ENCODE measurements at regions not wholly inside any gene's neighbourhood (a gene's known extent, or its start where the extent isn't known, plus 50 kb on each side); places are given as distances from the start of the nearest gene placed in this dataset.

DNA sequence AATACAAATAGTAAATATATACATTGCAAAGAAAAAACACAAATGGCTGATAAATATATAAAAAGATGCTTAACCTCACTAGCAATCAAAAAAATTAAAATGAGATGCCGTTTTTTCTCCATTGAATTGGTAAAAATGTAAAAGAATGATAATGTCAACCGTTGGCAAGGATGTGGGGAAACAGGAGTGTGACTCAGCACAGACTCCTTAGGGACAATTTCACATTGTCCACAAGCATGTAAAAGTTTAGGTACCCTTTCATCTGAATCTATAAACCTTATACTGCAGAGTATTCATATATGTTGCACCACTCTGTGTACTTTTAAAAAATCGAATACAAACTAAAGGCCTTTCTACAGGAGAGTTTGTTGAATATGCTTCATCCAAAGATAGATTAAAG is 143.1 kb upstream of the RREB1 start:
- no peak overlapping the region for H3K4me3 ChIP-seq (ENCODE audit: low read length)
- no peaks in the 10 kb centered on the region for H3K9me3 ChIP-seq (ENCODE audit: low read length)
- CTCF ChIA-PET = no interaction called here
- peaks cover 0 to 2% (median 0%) of the 10 kb centered on the region in 5 donors for H3K9me3 Mint-ChIP-seq
- H3K27ac Mint-ChIP-seq = no peak overlapping the region
- H3K4me1 Mint-ChIP-seq = no peaks in the 10 kb centered on the region
- H3K27me3 ChIP-seq (ENCODE audit: insufficient read depth, low read length, poor library complexity, severe bottlenecking) = no peaks in the 10 kb centered on the region
- H3K36me3 Mint-ChIP-seq = peaks cover 0 to 4% (median 0%) of the 10 kb centered on the region in 3 donors
- H3K4me3 Mint-ChIP-seq = no peak overlapping the region
- DNase-seq = no peak
- H3K4me1 ChIP-seq (ENCODE audit: insufficient read depth, low read length) = no peaks in the 10 kb centered on the region
- H3K27me3 Mint-ChIP-seq = peaks cover 0 to 16% of the 10 kb centered on the region in 2 donors
- POLR2A ChIA-PET = no interaction called here
- H3K36me3 ChIP-seq (ENCODE audit: insufficient read depth, low read length) = no peaks in the 10 kb centered on the region
- H3K27ac ChIP-seq (ENCODE audit: low read depth, low read length) = no peak overlapping the region

DNA sequence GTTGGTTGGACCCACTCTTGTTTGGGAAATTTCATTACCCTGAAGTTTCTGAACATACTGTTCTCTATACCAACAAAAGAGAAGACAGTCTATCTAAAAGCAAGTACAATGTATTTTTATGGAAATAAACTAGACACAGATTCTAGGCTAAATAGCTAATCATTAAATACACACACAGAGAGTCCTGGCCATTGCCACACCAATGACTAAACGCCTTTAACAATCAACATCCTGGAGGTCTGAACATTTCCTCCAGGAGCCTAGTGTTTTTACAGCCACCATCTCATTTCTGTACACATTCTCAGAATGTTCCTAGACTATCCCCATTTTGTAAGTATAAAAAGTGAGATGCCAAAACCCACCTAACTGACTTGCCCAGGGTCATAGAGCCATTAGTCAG is 141.6 kb upstream of the RREB1 start:
- Mint-ChIP-seq H3K27ac (no peak overlapping the region), H3K36me3 (peaks cover 0 to 4% (median 0%) of the 10 kb centered on the region in 3 donors)
- H3K4me3 ChIP-seq (ENCODE audit: low read length) = no peak overlapping the region

DNA sequence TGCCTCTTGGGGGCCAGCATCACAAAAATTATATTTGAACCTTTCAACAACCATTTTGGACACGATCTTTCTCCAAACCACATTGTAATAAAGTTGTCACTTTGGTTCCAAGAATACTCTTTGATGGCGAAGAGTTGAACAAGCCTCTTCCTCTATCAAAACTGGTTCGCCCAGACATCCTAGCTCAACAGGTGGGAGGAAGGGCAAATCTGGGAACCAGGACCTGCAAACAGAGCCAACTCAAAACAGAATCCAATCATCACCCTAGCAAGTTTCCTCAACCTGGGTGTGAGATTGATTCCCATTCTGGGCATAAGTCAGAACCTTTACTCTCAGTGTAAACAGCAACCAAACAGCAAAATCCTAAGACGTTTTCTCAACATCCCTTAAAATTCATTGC is 141.2 kb upstream of the RREB1 start:
- Histone ChIP-seq H3K4me3 (ENCODE audit: low read length) (no peak overlapping the region), H3K4me1 (ENCODE audit: insufficient read depth, low read length) (no peaks in the 10 kb centered on the region), H3K27me3 (ENCODE audit: insufficient read depth, low read length, poor library complexity, severe bottlenecking) (no peaks in the 10 kb centered on the region), H3K27ac (ENCODE audit: low read depth, low read length) (no peak overlapping the region), H3K36me3 (ENCODE audit: insufficient read depth, low read length) (no peaks in the 10 kb centered on the region), H3K9me3 (ENCODE audit: low read length) (no peaks in the 10 kb centered on the region)
- H3K27me3 Mint-ChIP-seq = peaks cover 0 to 16% of the 10 kb centered on the region in 2 donors
- no peak overlapping the region for H3K27ac Mint-ChIP-seq
- no peaks in the 10 kb centered on the region for H3K9me3 Mint-ChIP-seq
- H3K36me3 Mint-ChIP-seq = peaks cover 0 to 4% (median 0%) of the 10 kb centered on the region in 3 donors
- H3K4me3 Mint-ChIP-seq = no peak overlapping the region
- no peak for DNase-seq
- H3K4me1 Mint-ChIP-seq = no peaks in the 10 kb centered on the region
- POLR2A ChIA-PET = no interaction called here
- CTCF ChIA-PET = no interaction called here

More for the DNA sequence above, 141.6 kb upstream of the RREB1 start:
- Histone ChIP-seq H3K9me3 (ENCODE audit: low read length) (no peaks in the 10 kb centered on the region), H3K4me1 (ENCODE audit: insufficient read depth, low read length) (no peaks in the 10 kb centered on the region), H3K27ac (ENCODE audit: low read depth, low read length) (no peak overlapping the region), H3K27me3 (ENCODE audit: insufficient read depth, low read length, poor library complexity, severe bottlenecking) (no peaks in the 10 kb centered on the region), H3K36me3 (ENCODE audit: insufficient read depth, low read length) (no peaks in the 10 kb centered on the region)
- no peak for DNase-seq
- ChIA-PET CTCF (no interaction called here), POLR2A (no interaction called here)
- no peaks in the 10 kb centered on the region for H3K9me3 Mint-ChIP-seq
- no peak overlapping the region for H3K4me3 Mint-ChIP-seq
- H3K4me1 Mint-ChIP-seq = no peaks in the 10 kb centered on the region
- H3K27me3 Mint-ChIP-seq = peaks cover 0 to 16% of the 10 kb centered on the region in 2 donors

DNA sequence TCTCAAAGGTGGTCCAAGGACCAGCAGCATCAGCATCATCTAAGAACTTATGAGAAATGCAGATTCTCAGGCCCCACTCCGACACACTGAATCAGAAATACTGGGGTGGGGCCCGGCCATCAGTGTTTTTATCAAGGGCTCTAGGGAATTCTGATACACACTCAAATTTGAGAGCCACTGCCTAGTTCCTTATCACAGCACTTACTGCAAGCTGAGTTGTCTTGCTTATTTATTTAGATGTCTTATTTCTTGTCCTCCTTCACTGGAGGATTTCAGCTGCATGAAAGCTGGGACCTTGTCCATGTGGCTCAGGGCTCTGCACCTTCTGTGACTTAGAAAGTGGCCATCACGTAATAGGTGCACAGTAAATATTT is 139.4 kb upstream of the RREB1 start:
- DNase-seq = no peak
- H3K36me3 ChIP-seq (ENCODE audit: insufficient read depth, low read length) = no peaks in the 10 kb centered on the region
- H3K27me3 ChIP-seq (ENCODE audit: insufficient read depth, low read length, poor library complexity, severe bottlenecking) = no peaks in the 10 kb centered on the region
- peaks cover 0 to 8% of the 10 kb centered on the region in 2 donors for H3K27me3 Mint-ChIP-seq
- H3K4me1 Mint-ChIP-seq = no peaks in the 10 kb centered on the region
- H3K4me1 ChIP-seq (ENCODE audit: insufficient read depth, low read length) = no peaks in the 10 kb centered on the region
- H3K9me3 Mint-ChIP-seq = no peaks in the 10 kb centered on the region
- no peak overlapping the region for H3K4me3 ChIP-seq (ENCODE audit: low read length)
- peaks cover 0 to 4% (median 0%) of the 10 kb centered on the region in 3 donors for H3K36me3 Mint-ChIP-seq
- H3K27ac ChIP-seq (ENCODE audit: low read depth, low read length) = peak overlapping the region; percentile 58
- H3K4me3 Mint-ChIP-seq = no peak overlapping the region
- POLR2A ChIA-PET = no interaction called here
- no peaks in the 10 kb centered on the region for H3K9me3 ChIP-seq (ENCODE audit: low read length)
- H3K27ac Mint-ChIP-seq = no peak overlapping the region
- CTCF ChIA-PET = interaction anchor here (0.6 kb wide), 1 partner anchor 235 kb away, joined by 3 read pairs; no protein-coding TSS in a partner anchor

DNA sequence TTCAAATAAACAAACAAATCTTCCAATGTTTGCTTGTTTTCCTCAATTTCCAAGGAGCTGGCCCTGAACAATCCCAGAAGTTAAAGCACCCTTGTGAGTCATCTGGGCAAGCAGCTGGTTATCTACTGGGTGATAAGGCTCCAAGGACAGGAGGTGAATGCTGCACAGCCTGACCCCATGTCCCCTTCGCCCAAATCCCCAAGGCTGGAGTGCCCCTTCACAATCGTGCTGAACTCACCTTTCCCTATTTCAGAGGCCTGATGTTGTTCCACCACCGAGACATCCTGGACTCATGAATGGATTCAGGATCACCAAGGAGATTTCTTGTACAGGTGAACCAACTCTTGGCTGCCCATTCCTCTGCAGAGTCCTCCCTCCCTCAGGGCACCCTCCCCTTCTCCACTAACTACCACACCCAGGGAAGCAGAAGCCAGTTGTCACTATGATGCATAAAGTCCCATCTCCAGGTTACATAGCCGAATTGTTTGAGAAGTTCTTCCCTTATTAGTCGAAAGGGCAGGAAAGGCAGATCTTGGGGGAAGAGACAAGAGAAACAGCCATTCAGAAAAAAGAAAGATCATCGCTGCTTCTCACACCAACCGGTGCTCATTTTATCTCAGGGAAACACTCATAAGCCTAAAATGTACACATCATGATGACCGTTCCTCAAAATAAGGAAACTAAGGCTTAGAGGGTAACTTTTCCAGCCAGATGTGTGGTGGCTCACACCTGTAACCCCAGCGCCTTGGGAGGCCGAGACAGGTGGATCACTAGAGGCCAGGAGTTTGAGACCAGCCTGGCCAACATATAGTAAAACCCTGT is 138.8 kb upstream of the RREB1 start:
- no peaks in the 10 kb centered on the region for H3K36me3 ChIP-seq (ENCODE audit: insufficient read depth, low read length)
- Mint-ChIP-seq H3K4me3 (no peak overlapping the region), H3K4me1 (no peaks in the 10 kb centered on the region), H3K27ac (no peak overlapping the region), H3K9me3 (no peaks in the 10 kb centered on the region), H3K27me3 (peaks cover 0 to 8% of the 10 kb centered on the region in 2 donors), H3K36me3 (peaks cover 0 to 4% (median 0%) of the 10 kb centered on the region in 3 donors)
- H3K27me3 ChIP-seq (ENCODE audit: insufficient read depth, low read length, poor library complexity, severe bottlenecking) = no peaks in the 10 kb centered on the region
- H3K4me1 ChIP-seq (ENCODE audit: insufficient read depth, low read length) = no peaks in the 10 kb centered on the region
- no peak for DNase-seq
- ChIA-PET CTCF (interaction anchor here (0.6 kb wide), 1 partner anchor 234 kb away, joined by 3 read pairs; no protein-coding TSS in a partner anchor), POLR2A (no interaction called here)
- H3K4me3 ChIP-seq (ENCODE audit: low read length) = no peak overlapping the region
- peak overlapping the region; percentile 58 for H3K27ac ChIP-seq (ENCODE audit: low read depth, low read length)
- no peaks in the 10 kb centered on the region for H3K9me3 ChIP-seq (ENCODE audit: low read length)

DNA sequence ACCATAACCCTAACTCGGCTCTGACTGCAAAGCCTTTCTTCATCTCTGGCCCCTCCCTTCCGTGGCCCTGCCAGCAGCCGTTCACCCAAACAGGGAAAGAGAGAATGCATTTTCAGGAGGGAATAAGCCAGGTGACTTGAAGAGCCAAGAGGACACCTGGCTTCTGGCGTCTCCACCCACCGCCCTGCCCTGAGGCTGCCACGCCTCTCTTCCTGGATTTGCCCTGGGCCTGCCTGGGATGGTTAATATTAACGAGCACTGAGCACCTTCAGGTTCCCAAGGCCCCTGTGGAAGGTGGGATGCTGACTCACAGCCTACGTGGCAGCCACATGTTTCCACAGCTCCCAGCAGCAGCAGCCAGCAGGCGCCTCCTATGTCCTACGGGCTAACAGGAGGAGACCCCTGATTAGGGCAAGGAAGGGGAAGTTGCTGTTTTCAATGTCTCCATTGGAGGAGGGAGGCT is 138.0 kb upstream of the RREB1 start:
- CTCF ChIA-PET = no interaction called here

DNA sequence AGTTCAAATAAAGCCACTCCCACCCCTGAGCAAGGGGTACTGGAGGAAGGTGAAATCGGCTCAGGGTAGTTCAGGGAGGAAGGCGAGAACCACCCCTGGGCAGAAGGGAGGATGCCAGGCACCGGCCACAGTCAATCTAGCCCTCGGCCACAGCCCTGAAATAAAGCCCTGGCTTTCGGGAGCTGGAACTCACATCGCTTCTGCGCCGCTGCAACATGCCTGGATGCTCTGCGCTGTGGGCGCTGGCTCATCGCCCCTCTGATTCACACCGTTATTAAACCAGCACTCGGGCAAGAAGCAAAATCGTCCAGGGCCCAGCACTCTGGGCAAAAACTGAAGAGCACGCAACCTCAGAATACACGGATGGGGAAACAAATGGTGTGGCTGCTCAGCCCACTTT is 136.9 kb upstream of the RREB1 start:
- Mint-ChIP-seq H3K9me3 (no peaks in the 10 kb centered on the region), H3K4me3 (no peak overlapping the region), H3K27ac (no peak overlapping the region), H3K4me1 (no peaks in the 10 kb centered on the region), H3K27me3 (peaks cover 0 to 4% of the 10 kb centered on the region in 2 donors), H3K36me3 (peaks cover 0 to 4% (median 0%) of the 10 kb centered on the region in 3 donors)
- Histone ChIP-seq H3K27me3 (ENCODE audit: insufficient read depth, low read length, poor library complexity, severe bottlenecking) (no peaks in the 10 kb centered on the region), H3K36me3 (ENCODE audit: insufficient read depth, low read length) (no peaks in the 10 kb centered on the region), H3K9me3 (ENCODE audit: low read length) (no peaks in the 10 kb centered on the region), H3K4me3 (ENCODE audit: low read length) (no peak overlapping the region), H3K4me1 (ENCODE audit: insufficient read depth, low read length) (no peaks in the 10 kb centered on the region), H3K27ac (ENCODE audit: low read depth, low read length) (no peak overlapping the region)
- CTCF ChIA-PET = no interaction called here
- DNase-seq = no peak
- POLR2A ChIA-PET = no interaction called here

More for the DNA sequence above, 138.0 kb upstream of the RREB1 start:
- no peak overlapping the region for H3K4me3 Mint-ChIP-seq
- peaks cover 0 to 4% (median 0%) of the 10 kb centered on the region in 3 donors for H3K36me3 Mint-ChIP-seq
- Histone ChIP-seq H3K4me3 (ENCODE audit: low read length) (no peak overlapping the region), H3K9me3 (ENCODE audit: low read length) (no peaks in the 10 kb centered on the region), H3K36me3 (ENCODE audit: insufficient read depth, low read length) (no peaks in the 10 kb centered on the region), H3K27me3 (ENCODE audit: insufficient read depth, low read length, poor library complexity, severe bottlenecking) (no peaks in the 10 kb centered on the region), H3K4me1 (ENCODE audit: insufficient read depth, low read length) (no peaks in the 10 kb centered on the region), H3K27ac (ENCODE audit: low read depth, low read length) (peak overlapping the region; percentile 58)
- POLR2A ChIA-PET = no interaction called here
- no peaks in the 10 kb centered on the region for H3K9me3 Mint-ChIP-seq
- no peaks in the 10 kb centered on the region for H3K4me1 Mint-ChIP-seq
- no peak overlapping the region for H3K27ac Mint-ChIP-seq
- DNase-seq = no peak
- peaks cover 0 to 7% of the 10 kb centered on the region in 2 donors for H3K27me3 Mint-ChIP-seq

DNA sequence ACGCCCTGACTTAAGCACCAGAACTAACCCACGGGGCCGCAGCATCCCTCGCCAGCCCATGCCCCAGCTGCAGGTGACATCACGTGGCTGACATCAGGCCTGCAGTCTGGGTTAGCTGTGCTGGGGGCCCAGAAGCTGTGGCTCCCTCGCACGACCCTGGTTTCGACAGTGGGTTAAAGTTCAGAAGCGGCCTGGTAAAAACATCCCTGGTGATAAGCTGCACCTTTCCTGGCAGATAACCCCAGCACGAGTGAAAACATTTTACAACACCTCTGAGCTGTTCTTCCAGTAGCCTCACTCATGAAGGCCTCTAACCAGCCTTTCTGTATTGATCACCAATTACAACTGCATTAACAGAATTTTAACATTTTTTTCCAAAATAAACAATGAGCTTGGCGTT is 136.4 kb upstream of the RREB1 start:
- Histone ChIP-seq H3K9me3 (ENCODE audit: low read length) (no peaks in the 10 kb centered on the region), H3K27ac (ENCODE audit: low read depth, low read length) (no peak overlapping the region), H3K27me3 (ENCODE audit: insufficient read depth, low read length, poor library complexity, severe bottlenecking) (no peaks in the 10 kb centered on the region), H3K4me1 (ENCODE audit: insufficient read depth, low read length) (no peaks in the 10 kb centered on the region), H3K36me3 (ENCODE audit: insufficient read depth, low read length) (no peaks in the 10 kb centered on the region), H3K4me3 (ENCODE audit: low read length) (no peak overlapping the region)
- ChIA-PET CTCF (interaction anchor here (0.5 kb wide), 1 partner anchor 124 kb away, joined by 3 read pairs; no protein-coding TSS in a partner anchor), POLR2A (no interaction called here)
- Mint-ChIP-seq H3K9me3 (no peaks in the 10 kb centered on the region), H3K4me3 (no peak overlapping the region), H3K4me1 (no peaks in the 10 kb centered on the region), H3K27ac (no peak overlapping the region), H3K27me3 (peaks cover 0 to 4% of the 10 kb centered on the region in 2 donors), H3K36me3 (peaks cover 0 to 4% (median 0%) of the 10 kb centered on the region in 3 donors)
- no peak for DNase-seq

All from CD8-positive, alpha-beta memory T cell (primary cell).